Endothelial cell of umbilical vein (primary cell): ENCODE measurements at regions not wholly inside any gene's neighbourhood (a gene's known extent, or its start where the extent isn't known, plus 50 kb on each side); places are given as distances from the start of the nearest gene placed in this dataset.

Experiments
- BruUV-seq: library from RNA; stranded (reverse); fragments of 400-500 nt; replicated peaks from 2 replicates; lab custom pipeline; 2021; lab: Mats Ljungman, UMichigan
- CTCF ChIA-PET: fragments of 300-600, 350-600 bp; sonication (Branson Sonifier 250); formaldehyde crosslinking; loops from one replicate; lab custom pipeline; 2021; ENCODE audit warnings: antibody characterized with exemption, inconsistent platforms; lab: Charles Lee
- POLR2A ChIA-PET: fragments of 300-600, 350-600 bp; sonication (Branson Sonifier 250); formaldehyde crosslinking; loops from one replicate; lab custom pipeline; 2021; ENCODE audit warnings: antibody characterized with exemption, inconsistent platforms; lab: Charles Lee
- DNase-seq: peaks from one replicate; pipeline ENCODE4 v3.0.0-alpha.2; 2011; ENCODE audit warnings: low read depth, low spot score
- FAIRE-seq: peaks from 2 replicates; lab custom pipeline; 2011; peaks lifted over from hg19 to GRCh38; lab: Jason Lieb, UNC
- H2AFZ ChIP-seq: 2 replicates; pipeline ENCODE4 v1.6.0; 2012; ENCODE audit warnings: low read depth, low read length, control low read depth, inconsistent platforms
- H3K27ac ChIP-seq: 2 replicates; pipeline ENCODE4 v1.5.1; 2011; ENCODE audit warnings: low read depth, mild to moderate bottlenecking, control low read depth, low read length, moderate library complexity; ENCODE audit not compliant: insufficient read depth
- H3K27me3 ChIP-seq, 2 experiments: 2 replicates each; pipeline versions ENCODE4 v1.6.0 to v1.6.1; 2011; ENCODE audit warnings: low read length in 2 of 2, mixed read lengths in 1 of 2; ENCODE audit not compliant: control insufficient read depth in 2 of 2, insufficient read depth in 2 of 2
- H3K36me3 ChIP-seq, 2 experiments: 2 replicates in 1 of 2; 3 replicates in 1 of 2; pipeline ENCODE4 v1.5.1; 2011; ENCODE audit warnings: low read length in 2 of 2, mild to moderate bottlenecking in 1 of 2, moderate library complexity in 1 of 2; ENCODE audit not compliant: control insufficient read depth in 2 of 2, insufficient read depth in 2 of 2; ENCODE audit errors: extremely low read depth in 1 of 2
- H3K4me1 ChIP-seq: 3 replicates; pipeline ENCODE4 v1.5.1; 2011; ENCODE audit warnings: mild to moderate bottlenecking, low read length; ENCODE audit not compliant: control insufficient read depth, insufficient read depth; ENCODE audit errors: extremely low read depth
- H3K4me2 ChIP-seq: 2 replicates; pipeline ENCODE4 v1.6.1; 2011; ENCODE audit warnings: low read length, control low read depth, mixed read lengths; ENCODE audit not compliant: insufficient read depth
- H3K4me3 ChIP-seq, 3 experiments: fragments of 200-600 bp in 1 of 3; sonication (generic), shearing (Covaris generic) in 1 of 3; replicated peaks in 1 of 3; 2 replicates each; pipeline ENCODE4 v1.5.1; 2011 to 2016; ENCODE audit warnings: control low read depth in 3 of 3, low read length in 3 of 3, mild to moderate bottlenecking in 2 of 3, inconsistent platforms in 1 of 3, low read depth in 1 of 3, moderate library complexity in 1 of 3; ENCODE audit not compliant: insufficient read depth in 1 of 3
- H3K79me2 ChIP-seq: 2 replicates; pipeline ENCODE4 v1.6.0; 2012; ENCODE audit warnings: low read length, inconsistent platforms; ENCODE audit not compliant: control insufficient read depth, insufficient read depth
- H3K9ac ChIP-seq: replicated peaks from 2 replicates; pipeline ENCODE3; 2011; ENCODE audit warnings: low read length, control low read depth; ENCODE audit not compliant: insufficient read depth; ENCODE audit errors: extremely low read depth
- H3K9me1 ChIP-seq: replicated peaks from 3 replicates; pipeline ENCODE4 v1.6.0; 2011; ENCODE audit warnings: mild to moderate bottlenecking, low read length; ENCODE audit not compliant: control insufficient read depth, insufficient read depth; ENCODE audit errors: extremely low read depth
- H3K9me3 ChIP-seq: replicated peaks from 2 replicates; pipeline ENCODE4 v1.5.1; 2012; ENCODE audit warnings: low read length, inconsistent platforms; ENCODE audit not compliant: control insufficient read depth, insufficient read depth
- H4K20me1 ChIP-seq: replicated peaks from 2 replicates; pipeline ENCODE3; 2011; ENCODE audit warnings: mild to moderate bottlenecking, low read length; ENCODE audit not compliant: control insufficient read depth, insufficient read depth; ENCODE audit errors: extremely low read depth
- CTCF ChIP-seq, 2 donors: IDR thresholded peaks; 1 replicate in 1 of 2; 2 replicates in 1 of 2; pipeline ENCODE4 v1.5.1; 2011; ENCODE audit warnings: low read length in 2 of 2, mild to moderate bottlenecking in 2 of 2, moderate library complexity in 2 of 2, control low read depth in 1 of 2, inconsistent platforms in 1 of 2, low read depth in 1 of 2; ENCODE audit not compliant: insufficient read depth in 1 of 2; ENCODE audit errors: extremely low read depth in 1 of 2
- EZH2 ChIP-seq: IDR thresholded peaks from 2 replicates; pipeline ENCODE4 v1.6.1; 2012; ENCODE audit warnings: borderline replicate concordance, low read depth, mild to moderate bottlenecking, moderate library complexity, low read length, inconsistent platforms; ENCODE audit not compliant: severe bottlenecking
- FOS ChIP-seq: IDR thresholded peaks from 2 replicates; pipeline ENCODE4 v1.6.1; 2011; ENCODE audit warnings: mild to moderate bottlenecking, low read length, moderate library complexity, borderline replicate concordance; ENCODE audit not compliant: insufficient read depth
- GATA2 ChIP-seq: IDR thresholded peaks from 2 replicates; pipeline ENCODE4 v1.7.0; 2011; ENCODE audit warnings: low read depth, mild to moderate bottlenecking, moderate library complexity, mixed read lengths, low read length; ENCODE audit not compliant: insufficient read length, insufficient read depth
- JUN ChIP-seq: IDR thresholded peaks from 2 replicates; pipeline ENCODE4 v1.6.1; 2011; ENCODE audit warnings: borderline replicate concordance, low read depth; ENCODE audit not compliant: insufficient read length, insufficient read depth
- MAX ChIP-seq: IDR thresholded peaks from 2 replicates; pipeline ENCODE4 v1.6.1; 2011; ENCODE audit not compliant: insufficient read depth, insufficient read length
- MYC ChIP-seq: IDR thresholded peaks from one replicate; pipeline ENCODE4 v1.6.1; 2011; ENCODE audit warnings: mild to moderate bottlenecking, low read depth, low read length
- POLR2A ChIP-seq: IDR thresholded peaks from 2 replicates; pipeline ENCODE4 v1.6.1; 2012; ENCODE audit warnings: low read depth, mild to moderate bottlenecking, control low read depth, low read length
- POLR2AphosphoS5 ChIP-seq: IDR thresholded peaks from 2 replicates; pipeline ENCODE4 v1.6.1; 2012; ENCODE audit warnings: low read depth, mild to moderate bottlenecking, control low read depth, low read length, moderate library complexity; ENCODE audit not compliant: insufficient read depth
- dilution Hi-C: fragments of 300-500 bp; cut with MboI; formaldehyde crosslinking; loops from one replicate; pipeline ENCODE4 v1.15.0; 2019; ENCODE audit warnings: low sequenced_read_pairs; ENCODE audit not compliant: extremely low pct_ligation_motif_present
- intact Hi-C: fragments of 100-400 bp; cut with micrococcal nuclease; formaldehyde crosslinking; loops from one replicate; pipeline ENCODE4 v1.10.0; 2022

- BruUV-seq = no TSS peak
- Histone ChIP-seq H3K79me2 (no peaks in the 10 kb centered on the region), H3K4me1 (no peaks in the 10 kb centered on the region), H3K4me2 (no peak overlapping the region), H3K4me3 (no peak overlapping the region), H3K9me3 (no peaks in the 10 kb centered on the region), H3K27ac (no peak overlapping the region), H3K36me3 (no peaks in the 10 kb centered on the region), H4K20me1 (no peaks in the 10 kb centered on the region), H3K27me3 (peaks cover 0 to 1% of the 10 kb centered on the region in 2 experiments), H3K9ac (no peak overlapping the region), H3K9me1 (no peaks in the 10 kb centered on the region), H2AFZ (no peak overlapping the region)
- CTCF ChIA-PET = interaction anchor here (0.8 to 1.1 kb wide), 3 partner anchors 9 to 136 kb away, joined by 3 read pairs; no protein-coding TSS in a partner anchor
- dilution Hi-C loops (no loop called here), intact Hi-C loops (no loop called here)
- no peak for TF ChIP-seq MAX
- TF ChIP-seq MYC = no peak
- no peak for TF ChIP-seq CTCF (IDR thresholded peaks at IDR 0.05; ENCODE audit: extremely low read depth in 1 of 2, insufficient read depth in 1 of 2, low read depth in 1 of 2, low read length in 2 of 2)
- no peak for TF ChIP-seq GATA2
- no peak for TF ChIP-seq POLR2AphosphoS5
- TF ChIP-seq POLR2A = no peak
- no peak for TF ChIP-seq EZH2
- no peak for TF ChIP-seq JUN
- no peak for TF ChIP-seq FOS
- POLR2A ChIA-PET = no interaction called here
- FAIRE-seq (no peak), DNase-seq (no peak)
Observed at GRCh38 chr2:160565099-160565845, 71.7 kb upstream of the RBMS1 start.
